A549 (cell line): ENCODE measurements at regions not wholly inside any gene's neighbourhood (a gene's known extent, or its start where the extent isn't known, plus 50 kb on each side); places are given as distances from the start of the nearest gene placed in this dataset.

Experiments used
- ATAC-seq, 2 experiments: fragments of 200-7000 bp in 1 of 2; fragments of >200 bp in 1 of 2; cut with Nextera tagmentation in 1 of 2; cut with Tn5 transposase in 1 of 2; 3 replicates each; pipeline versions ENCODE4 v1.8.0 to v1.9.1; 2018 to 2020; ENCODE audit warnings: mild to moderate bottlenecking in 1 of 2, moderate library complexity in 1 of 2
- CTCF ChIA-PET: fragments of 300-600 bp; sonication (Branson Sonifier 250); formaldehyde crosslinking; extraction: SDS; loops from one replicate; lab custom pipeline; 2021; ENCODE audit warnings: antibody characterized with exemption, inconsistent platforms; lab: Yijun Ruan, JAX
- POLR2A ChIA-PET: fragments of 350-600 bp; formaldehyde crosslinking; extraction: SDS; loops from one replicate; lab custom pipeline; 2021; ENCODE audit warnings: antibody characterized with exemption, inconsistent platforms; lab: Yijun Ruan, JAX
- DNase-seq, 2 experiments: peaks; one replicate each; pipeline versions ENCODE4 v3.0.0 to v3.0.0-alpha.2; 2011 to 2016; ENCODE audit warnings: low read depth in 1 of 2, low spot score in 1 of 2
- FAIRE-seq: peaks from 2 replicates; lab custom pipeline; 2011; peaks lifted over from hg19 to GRCh38; lab: Jason Lieb, UNC
- H3K27ac ChIP-seq, 2 experiments: fragments of >200 bp; sonication (Bioruptor Twin); formaldehyde crosslinking; 3 replicates each; pipeline ENCODE4 v1.5.1; 2016 to 2017
- H3K4me1 ChIP-seq: fragments of >200 bp; sonication (Bioruptor Twin); formaldehyde crosslinking; 3 replicates; pipeline ENCODE4 v1.6.1; 2016
- H3K4me2 ChIP-seq: fragments of >200 bp; sonication (Bioruptor Twin); formaldehyde crosslinking; 3 replicates; pipeline ENCODE4 v1.6.1; 2016
- H3K4me3 ChIP-seq: fragments of >200 bp; sonication (Bioruptor Twin); formaldehyde crosslinking; 3 replicates; pipeline ENCODE4 v1.5.1; 2016
- H3K9me3 ChIP-seq: fragments of >200 bp; sonication (Bioruptor Twin); formaldehyde crosslinking; 3 replicates; pipeline ENCODE4 v1.6.1; 2016
- CHD2 ChIP-seq: fragments of 150-350 bp; IDR thresholded peaks from 2 replicates; pipeline ENCODE4 v1.6.1; 2014; ENCODE audit warnings: low read length; ENCODE audit not compliant: partially characterized antibody
- CHD4 ChIP-seq: fragments of 200-600 bp; sonication (generic); IDR thresholded peaks from 2 replicates; pipeline ENCODE4 v1.6.1; 2016; ENCODE audit warnings: antibody characterized with exemption, mild to moderate bottlenecking, borderline replicate concordance
- EHMT2 ChIP-seq: fragments of 200-600 bp; sonication (generic); IDR thresholded peaks from 2 replicates; pipeline ENCODE4 v1.6.1; 2016; ENCODE audit warnings: antibody characterized with exemption, low read depth, mild to moderate bottlenecking, moderate library complexity
- EP300 ChIP-seq, 2 experiments: fragments of >200 bp; sonication (Bioruptor Twin); formaldehyde crosslinking; IDR thresholded peaks; 2 replicates in 1 of 2; 3 replicates in 1 of 2; pipeline ENCODE4 v1.6.1; 2016 to 2017
- FOSL2 ChIP-seq, 2 experiments: fragments of 450-650 bp in 1 of 2; fragments of >200 bp in 1 of 2; sonication (Bioruptor Twin) in 1 of 2; formaldehyde crosslinking; IDR thresholded peaks; 2 replicates each; pipeline versions ENCODE4 v1.5.0 to v1.6.1; 2016 to 2020; ENCODE audit warnings: mild to moderate bottlenecking in 1 of 2, moderate library complexity in 1 of 2
- HOXA7 ChIP-seq: fragments of 250-450 bp; sonication (Bioruptor Pico); IDR thresholded peaks from 2 replicates; pipeline ENCODE4 v1.5.0; 2020; ENCODE audit warnings: mild to moderate bottlenecking, moderate library complexity
- JUN ChIP-seq, 2 experiments: fragments of >200 bp; sonication (Bioruptor Twin); formaldehyde crosslinking; IDR thresholded peaks; 2 replicates in 1 of 2; 3 replicates in 1 of 2; pipeline ENCODE4 v1.6.1; 2016 to 2017
- JUNB ChIP-seq: fragments of >200 bp; sonication (Bioruptor Twin); formaldehyde crosslinking; IDR thresholded peaks from 2 replicates; pipeline ENCODE4 v1.6.1; 2016
- KDM1A ChIP-seq: fragments of 200-600 bp; sonication (generic); IDR thresholded peaks from 2 replicates; pipeline ENCODE4 v1.6.1; 2016; ENCODE audit warnings: low read depth, mild to moderate bottlenecking
- MAFK ChIP-seq: fragments of 450-650 bp; IDR thresholded peaks from 2 replicates; pipeline ENCODE4 v1.6.1; 2014; ENCODE audit not compliant: partially characterized antibody
- MAZ ChIP-seq: fragments of 150-350 bp; IDR thresholded peaks from 2 replicates; pipeline ENCODE4 v1.6.1; 2014; ENCODE audit warnings: antibody characterized with exemption, low read depth, low read length, borderline replicate concordance
- MYC ChIP-seq: IDR thresholded peaks from 2 replicates; pipeline ENCODE4 v1.6.1; 2012; ENCODE audit warnings: mild to moderate bottlenecking, inconsistent platforms, low read length, improper control_type of control experiment, borderline replicate concordance
- NPAS2 ChIP-seq: fragments of 250-450 bp; sonication (Bioruptor Pico); IDR thresholded peaks from 2 replicates; pipeline ENCODE4 v1.8.0; 2022; ENCODE audit warnings: mild to moderate bottlenecking, moderate library complexity, borderline replicate concordance
- POLR2A ChIP-seq: IDR thresholded peaks from 2 replicates; pipeline ENCODE4 v1.6.1; 2012; ENCODE audit warnings: mild to moderate bottlenecking, low read length
- RAD21 ChIP-seq, 2 experiments: fragments of >200 bp in 1 of 2; sonication (Bioruptor Twin) in 1 of 2; formaldehyde crosslinking in 1 of 2; IDR thresholded peaks in 1 of 2; conservative IDR thresholded peaks in 1 of 2; 2 replicates in 1 of 2; 3 replicates in 1 of 2; pipeline ENCODE4 v1.6.1; 2012 to 2018; ENCODE audit warnings: inconsistent platforms in 1 of 2
- SREBF2 ChIP-seq: fragments of 450-650 bp; IDR thresholded peaks from 2 replicates; pipeline ENCODE4 v1.6.1; 2014; ENCODE audit warnings: mild to moderate bottlenecking, moderate library complexity
- TP53 ChIP-seq: fragments of 250-450 bp; sonication (Bioruptor Pico); IDR thresholded peaks from 2 replicates; pipeline ENCODE4 v1.5.0; 2021; ENCODE audit warnings: mild to moderate bottlenecking, moderate library complexity
- ZC3H11A ChIP-seq: fragments of 450-650 bp; IDR thresholded peaks from 2 replicates; pipeline ENCODE4 v1.6.1; 2014; ENCODE audit warnings: antibody characterized with exemption, mild to moderate bottlenecking
- WGBS: methylation state at CpG from one replicate; pipeline ENCODE4 v1.1.6; 2017; ENCODE audit errors: missing lambda C conversion rate; 5-methylcytosine and 5-hydroxymethylcytosine counted together
- TF ChIP-seq, protein P1 (sequence below): fragments of 200-600 bp; sonication (generic); IDR thresholded peaks from 2 replicates; pipeline ENCODE4 v1.6.1; 2016; ENCODE audit warnings: antibody characterized with exemption, mild to moderate bottlenecking, moderate library complexity
- TF ChIP-seq, protein P2 (sequence below): fragments of >200 bp; sonication (Bioruptor Twin); formaldehyde crosslinking; IDR thresholded peaks from 2 replicates; pipeline ENCODE4 v1.6.1; 2016
- TF ChIP-seq, protein P3 (sequence below): fragments of 150-350 bp; IDR thresholded peaks from 2 replicates; pipeline ENCODE4 v1.6.1; 2014; ENCODE audit warnings: low read depth, mild to moderate bottlenecking, low read length
- TF ChIP-seq, protein P4 (sequence below): fragments of >200 bp; sonication (Bioruptor Twin); formaldehyde crosslinking; IDR thresholded peaks from 3 replicates; pipeline ENCODE4 v1.5.1; 2016

DNA sequence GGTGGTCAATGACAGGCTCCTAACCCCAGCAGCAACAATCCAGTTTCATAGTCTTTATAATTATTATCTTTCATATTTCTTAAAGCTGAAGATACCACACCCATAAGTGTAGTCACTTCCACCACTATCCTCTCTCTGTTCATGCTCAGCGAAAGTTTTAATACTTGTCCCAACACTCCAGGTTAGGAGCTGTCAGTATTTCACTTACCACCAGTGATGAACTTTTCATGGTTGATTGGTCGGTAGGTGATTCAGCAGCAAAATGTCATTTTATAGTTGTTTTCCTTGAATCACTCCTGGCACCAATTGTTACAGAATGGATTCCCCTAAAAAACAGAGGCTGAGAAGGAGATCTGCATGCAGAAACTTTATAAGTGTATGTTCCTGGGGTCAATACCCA lies 324.9 kb downstream of the CCDC85A start:
- WGBS: 34% methylated on average over 2 of the region's 2 CpGs
- FAIRE-seq: no peak
- Histone ChIP-seq H3K4me1 (no peaks in the 10 kb centered on the region), H3K9me3 (no peaks in the 10 kb centered on the region), H3K4me2 (no peak overlapping the region), H3K4me3 (no peak overlapping the region), H3K27ac (no peak overlapping the region)
- POLR2A ChIA-PET: no interaction called here
- no peak for DNase-seq
- no peak for ATAC-seq
- CTCF ChIA-PET: interaction anchor here (0.8 kb wide), 1 partner anchor 198 kb away, joined by 3 read pairs; no protein-coding TSS in a partner anchor
- no peak for TF ChIP-seq POLR2A
- TF ChIP-seq FOSL2 (IDR thresholded peaks at IDR 0.05): no peak
- TF ChIP-seq FOSL2 (CRISPR knock-in tag; IDR thresholded peaks at IDR 0.05): no peak
- TF ChIP-seq CHD2: no peak
- no peak for TF ChIP-seq MAFK
- TF ChIP-seq SREBF2: no peak
- TF ChIP-seq, protein P1, sequence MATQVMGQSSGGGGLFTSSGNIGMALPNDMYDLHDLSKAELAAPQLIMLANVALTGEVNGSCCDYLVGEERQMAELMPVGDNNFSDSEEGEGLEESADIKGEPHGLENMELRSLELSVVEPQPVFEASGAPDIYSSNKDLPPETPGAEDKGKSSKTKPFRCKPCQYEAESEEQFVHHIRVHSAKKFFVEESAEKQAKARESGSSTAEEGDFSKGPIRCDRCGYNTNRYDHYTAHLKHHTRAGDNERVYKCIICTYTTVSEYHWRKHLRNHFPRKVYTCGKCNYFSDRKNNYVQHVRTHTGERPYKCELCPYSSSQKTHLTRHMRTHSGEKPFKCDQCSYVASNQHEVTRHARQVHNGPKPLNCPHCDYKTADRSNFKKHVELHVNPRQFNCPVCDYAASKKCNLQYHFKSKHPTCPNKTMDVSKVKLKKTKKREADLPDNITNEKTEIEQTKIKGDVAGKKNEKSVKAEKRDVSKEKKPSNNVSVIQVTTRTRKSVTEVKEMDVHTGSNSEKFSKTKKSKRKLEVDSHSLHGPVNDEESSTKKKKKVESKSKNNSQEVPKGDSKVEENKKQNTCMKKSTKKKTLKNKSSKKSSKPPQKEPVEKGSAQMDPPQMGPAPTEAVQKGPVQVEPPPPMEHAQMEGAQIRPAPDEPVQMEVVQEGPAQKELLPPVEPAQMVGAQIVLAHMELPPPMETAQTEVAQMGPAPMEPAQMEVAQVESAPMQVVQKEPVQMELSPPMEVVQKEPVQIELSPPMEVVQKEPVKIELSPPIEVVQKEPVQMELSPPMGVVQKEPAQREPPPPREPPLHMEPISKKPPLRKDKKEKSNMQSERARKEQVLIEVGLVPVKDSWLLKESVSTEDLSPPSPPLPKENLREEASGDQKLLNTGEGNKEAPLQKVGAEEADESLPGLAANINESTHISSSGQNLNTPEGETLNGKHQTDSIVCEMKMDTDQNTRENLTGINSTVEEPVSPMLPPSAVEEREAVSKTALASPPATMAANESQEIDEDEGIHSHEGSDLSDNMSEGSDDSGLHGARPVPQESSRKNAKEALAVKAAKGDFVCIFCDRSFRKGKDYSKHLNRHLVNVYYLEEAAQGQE: no peak
- TF ChIP-seq, protein P2, sequence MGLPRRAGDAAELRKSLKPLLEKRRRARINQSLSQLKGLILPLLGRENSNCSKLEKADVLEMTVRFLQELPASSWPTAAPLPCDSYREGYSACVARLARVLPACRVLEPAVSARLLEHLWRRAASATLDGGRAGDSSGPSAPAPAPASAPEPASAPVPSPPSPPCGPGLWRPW: no peak
- no peak for TF ChIP-seq CHD4
- TF ChIP-seq JUNB: no peak
- TF ChIP-seq MYC: no peak
- TF ChIP-seq, protein P3, sequence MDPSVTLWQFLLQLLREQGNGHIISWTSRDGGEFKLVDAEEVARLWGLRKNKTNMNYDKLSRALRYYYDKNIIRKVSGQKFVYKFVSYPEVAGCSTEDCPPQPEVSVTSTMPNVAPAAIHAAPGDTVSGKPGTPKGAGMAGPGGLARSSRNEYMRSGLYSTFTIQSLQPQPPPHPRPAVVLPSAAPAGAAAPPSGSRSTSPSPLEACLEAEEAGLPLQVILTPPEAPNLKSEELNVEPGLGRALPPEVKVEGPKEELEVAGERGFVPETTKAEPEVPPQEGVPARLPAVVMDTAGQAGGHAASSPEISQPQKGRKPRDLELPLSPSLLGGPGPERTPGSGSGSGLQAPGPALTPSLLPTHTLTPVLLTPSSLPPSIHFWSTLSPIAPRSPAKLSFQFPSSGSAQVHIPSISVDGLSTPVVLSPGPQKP: no peak
- TF ChIP-seq, protein P4, sequence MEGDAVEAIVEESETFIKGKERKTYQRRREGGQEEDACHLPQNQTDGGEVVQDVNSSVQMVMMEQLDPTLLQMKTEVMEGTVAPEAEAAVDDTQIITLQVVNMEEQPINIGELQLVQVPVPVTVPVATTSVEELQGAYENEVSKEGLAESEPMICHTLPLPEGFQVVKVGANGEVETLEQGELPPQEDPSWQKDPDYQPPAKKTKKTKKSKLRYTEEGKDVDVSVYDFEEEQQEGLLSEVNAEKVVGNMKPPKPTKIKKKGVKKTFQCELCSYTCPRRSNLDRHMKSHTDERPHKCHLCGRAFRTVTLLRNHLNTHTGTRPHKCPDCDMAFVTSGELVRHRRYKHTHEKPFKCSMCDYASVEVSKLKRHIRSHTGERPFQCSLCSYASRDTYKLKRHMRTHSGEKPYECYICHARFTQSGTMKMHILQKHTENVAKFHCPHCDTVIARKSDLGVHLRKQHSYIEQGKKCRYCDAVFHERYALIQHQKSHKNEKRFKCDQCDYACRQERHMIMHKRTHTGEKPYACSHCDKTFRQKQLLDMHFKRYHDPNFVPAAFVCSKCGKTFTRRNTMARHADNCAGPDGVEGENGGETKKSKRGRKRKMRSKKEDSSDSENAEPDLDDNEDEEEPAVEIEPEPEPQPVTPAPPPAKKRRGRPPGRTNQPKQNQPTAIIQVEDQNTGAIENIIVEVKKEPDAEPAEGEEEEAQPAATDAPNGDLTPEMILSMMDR: no peak
- TF ChIP-seq TP53 (CRISPR knock-in tag): no peak
- TF ChIP-seq, all 56 proteins: peak for 0

DNA sequence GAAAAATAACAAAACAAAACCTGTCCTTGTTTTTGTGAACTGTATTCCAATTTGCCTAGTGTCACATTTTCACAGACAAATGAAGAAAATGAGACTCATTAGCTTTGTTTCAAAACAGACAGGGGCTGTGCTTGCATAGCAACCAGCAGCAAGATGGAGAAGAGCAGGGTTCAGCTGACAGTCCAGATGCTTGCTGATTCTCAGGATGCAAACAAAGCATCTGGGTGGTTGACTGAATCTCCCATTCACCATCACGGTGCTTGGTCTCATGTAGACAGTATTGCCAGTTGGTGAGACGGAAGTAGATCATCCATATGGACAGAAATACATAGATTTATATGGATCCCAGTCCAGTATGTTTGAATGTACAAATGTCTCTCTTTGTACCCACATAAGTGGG lies 326.8 kb downstream of the CCDC85A start:
- TF ChIP-seq NPAS2 (CRISPR knock-in tag) (no peak), MAFK (no peak)
- DNase-seq (no peak), FAIRE-seq (no peak), ATAC-seq (no peak)
- Histone ChIP-seq H3K9me3 (no peaks in the 10 kb centered on the region), H3K4me1 (no peaks in the 10 kb centered on the region), H3K27ac (no peak overlapping the region), H3K4me3 (no peak overlapping the region), H3K4me2 (no peak overlapping the region)
- 8% methylated on average over 2 of the region's 2 CpGs for WGBS
- POLR2A ChIA-PET: no interaction called here
- CTCF ChIA-PET: no interaction called here

DNA sequence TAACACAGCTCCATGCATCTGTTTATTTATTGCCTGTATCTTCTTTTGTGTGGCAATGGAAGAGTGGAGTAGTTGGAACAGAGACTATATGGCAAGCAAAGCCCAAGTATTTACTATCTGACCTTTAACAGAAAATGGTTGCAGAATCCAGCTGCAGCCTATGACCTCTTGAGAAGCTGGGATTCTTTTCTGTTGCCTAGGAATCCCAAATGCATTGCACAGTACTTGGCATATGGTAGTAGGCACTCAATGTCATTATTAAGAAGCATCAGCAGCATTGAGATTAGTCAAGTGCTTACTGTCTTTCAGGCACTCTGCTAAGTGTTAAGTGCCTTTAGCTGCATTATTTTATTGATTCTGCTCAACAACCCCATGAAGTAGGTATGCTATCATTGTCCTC lies 331.6 kb downstream of the CCDC85A start:
- ATAC-seq: no peak
- FAIRE-seq: no peak
- Histone ChIP-seq H3K27ac (no peak overlapping the region), H3K4me1 (no peaks in the 10 kb centered on the region), H3K4me2 (no peak overlapping the region), H3K4me3 (no peak overlapping the region), H3K9me3 (no peaks in the 10 kb centered on the region)
- TF ChIP-seq, protein P1: no peak
- TF ChIP-seq JUN (IDR thresholded peaks at IDR 0.05) (no peak), MAZ (no peak), ZC3H11A (no peak), EHMT2 (no peak), HOXA7 (no peak), EP300 (IDR thresholded peaks at IDR 0.05) (no peak), SREBF2 (no peak), RAD21 (conservative IDR thresholded peaks at IDR 0.05 in 1 of 2, IDR thresholded peaks at IDR 0.05 in 1 of 2) (no peak), KDM1A (no peak)
- TF ChIP-seq, protein P2: no peak
- DNase-seq: no peak
- ChIA-PET POLR2A (no interaction called here), CTCF (no interaction called here)
